ENCODE measurements at regions not wholly inside any gene's neighbourhood (a gene's known extent, or its start where the extent isn't known, plus 50 kb on each side); places are given as distances from the start of the nearest gene placed in this dataset.

DNA sequence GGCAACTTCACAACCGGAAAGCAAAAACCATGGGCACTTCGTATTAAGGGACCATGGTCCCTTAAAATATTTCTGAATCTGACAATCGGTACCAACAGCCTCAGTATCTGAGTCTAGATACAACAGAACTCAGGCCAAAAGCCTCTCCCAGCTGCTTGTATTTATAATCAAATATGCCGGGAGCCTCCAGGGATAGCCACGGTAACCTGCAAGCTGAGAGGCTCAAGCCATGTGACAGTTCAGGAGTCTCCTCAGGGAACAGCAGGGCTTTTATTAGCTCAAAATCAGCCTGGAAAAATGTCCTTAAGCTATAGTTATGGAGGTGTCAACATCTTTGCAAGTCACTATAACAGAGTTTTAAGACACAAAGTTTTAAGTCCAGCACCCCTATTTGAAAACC, 352.8 kb upstream of the GYPC start:
- no peak for DNase-seq (ENCODE audit: low read depth, low spot score)
- no peak overlapping the region for H3K4me3 ChIP-seq (ENCODE audit: low read length)

DNA sequence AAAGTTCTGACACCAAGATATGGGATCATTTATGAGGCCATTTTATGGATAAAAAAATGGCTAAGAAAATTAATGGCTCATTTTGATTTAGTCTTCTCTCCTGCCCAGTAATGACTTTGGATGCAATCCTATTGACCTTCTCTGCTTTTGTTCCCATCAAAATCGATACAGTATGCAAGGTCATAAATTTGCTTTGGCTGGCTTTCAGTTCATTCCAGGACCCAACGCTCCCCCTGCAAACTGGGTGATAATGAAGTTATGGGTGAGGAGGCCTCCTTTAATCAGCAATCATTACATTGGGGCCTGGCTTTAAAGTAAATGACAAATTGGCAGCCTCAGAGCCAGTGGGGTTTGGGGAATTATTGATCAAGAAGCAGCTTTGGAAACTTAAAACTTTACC, 351.8 kb upstream of the GYPC start:
- no peak for DNase-seq (ENCODE audit: low read depth, low spot score)
- H3K4me3 ChIP-seq (ENCODE audit: low read length) = no peak overlapping the region

DNA sequence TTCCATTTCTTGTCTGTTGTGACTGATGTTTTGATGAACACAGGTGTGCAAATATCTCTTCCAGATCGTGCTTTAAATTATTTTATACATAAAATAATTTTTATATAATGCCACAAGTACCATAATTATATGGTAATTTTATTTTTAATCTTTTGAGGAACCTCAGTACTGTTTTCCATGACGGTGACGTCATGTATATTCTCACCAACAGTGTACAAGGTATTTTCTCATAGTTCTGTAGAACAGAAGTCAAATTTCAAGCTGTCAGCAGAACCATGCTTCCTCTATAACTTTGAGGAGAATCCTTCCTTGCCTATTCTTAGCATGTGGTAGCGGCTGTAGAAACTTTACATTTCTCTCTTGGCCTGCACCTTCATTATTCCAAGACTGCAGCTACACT, 349.4 kb upstream of the GYPC start:
- no peak for DNase-seq (ENCODE audit: low read depth, low spot score)
- no peak overlapping the region for H3K4me3 ChIP-seq (ENCODE audit: low read length)

DNA sequence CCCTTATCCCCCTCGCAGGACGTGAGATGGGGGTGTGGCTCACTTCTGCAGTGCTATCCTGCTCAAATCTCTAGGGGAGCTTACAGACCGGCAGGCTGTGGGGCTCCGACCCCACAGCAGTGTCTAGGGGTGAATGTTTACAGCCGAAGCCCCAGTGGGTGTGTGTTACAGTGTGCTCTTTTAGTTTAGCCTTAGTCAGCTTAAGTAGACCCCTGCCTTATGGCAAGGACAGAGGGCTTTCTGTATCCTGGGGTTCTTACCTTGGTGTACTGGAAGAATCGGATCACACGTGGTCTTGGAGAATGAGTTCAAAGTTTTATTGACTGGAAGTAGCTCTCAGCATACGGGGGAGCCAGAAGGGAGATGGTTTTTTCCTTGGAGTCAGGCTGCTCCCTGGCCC, 348.2 kb upstream of the GYPC start:
- H3K4me3 ChIP-seq (ENCODE audit: low read length) = no peak overlapping the region
- no peak for DNase-seq (ENCODE audit: low read depth, low spot score)

DNA sequence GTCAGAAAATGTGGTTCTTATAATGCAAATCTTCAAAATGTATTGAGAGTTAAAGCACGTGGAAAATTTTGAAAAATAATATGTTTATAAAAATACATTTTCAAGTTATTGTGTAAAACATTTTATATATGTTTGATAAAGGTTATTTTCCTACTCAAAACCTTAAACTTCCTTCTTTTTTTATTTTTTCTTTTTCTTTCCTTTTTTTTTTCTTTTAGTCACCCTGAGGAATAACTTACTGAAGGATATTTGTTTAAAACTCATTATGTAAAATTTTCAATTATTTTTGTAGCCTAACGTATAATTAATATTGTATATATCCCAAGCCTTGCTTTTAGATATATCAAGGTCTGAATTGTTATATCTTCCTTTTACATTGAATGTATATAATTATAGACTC, 346.8 kb upstream of the GYPC start:
- DNase-seq (ENCODE audit: low read depth, low spot score) = no peak
- no peak overlapping the region for H3K4me3 ChIP-seq (ENCODE audit: low read length)

DNA sequence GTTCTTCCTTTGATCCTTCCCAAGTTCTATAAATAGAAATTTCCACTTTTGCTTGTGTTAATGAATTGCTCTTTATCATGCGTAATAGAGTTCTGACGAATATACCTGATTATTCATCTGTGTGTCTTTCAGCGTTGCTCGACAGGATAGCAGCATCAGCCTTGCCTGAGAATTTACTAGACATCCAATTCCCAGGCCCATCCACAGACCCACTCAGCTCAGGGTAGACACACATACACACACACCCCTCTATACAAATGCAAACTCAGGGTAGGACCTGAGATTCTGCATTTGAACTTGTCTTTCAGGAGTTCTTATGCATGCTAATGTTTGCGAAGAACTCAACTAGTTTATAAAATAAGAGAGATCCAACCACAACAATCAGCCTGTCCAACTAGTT, 343.4 kb upstream of the GYPC start:
- no peak overlapping the region for H3K4me3 ChIP-seq (ENCODE audit: low read length)
- DNase-seq (ENCODE audit: low read depth, low spot score) = no peak

DNA sequence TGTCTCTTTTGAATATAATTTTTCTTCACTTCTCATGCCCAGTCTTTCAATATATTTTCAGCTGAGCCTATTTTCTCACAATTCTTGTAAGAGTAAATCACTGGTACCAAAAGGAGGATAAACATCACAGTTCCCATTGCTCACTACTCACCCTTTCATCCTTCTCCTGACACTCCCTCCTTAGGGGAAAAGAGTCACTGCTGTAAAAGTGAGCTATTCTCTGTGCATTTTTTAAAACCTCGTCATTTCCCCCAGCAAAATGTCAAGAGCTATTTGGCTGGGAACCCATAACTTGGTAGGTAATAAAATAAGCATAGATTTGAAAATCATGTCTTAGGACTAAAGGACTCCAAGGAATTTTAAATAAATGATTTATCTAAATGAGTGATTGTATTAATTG, 340.1 kb upstream of the GYPC start:
- DNase-seq (ENCODE audit: low read depth, low spot score) = no peak
- H3K4me3 ChIP-seq (ENCODE audit: low read length) = no peak overlapping the region

DNA sequence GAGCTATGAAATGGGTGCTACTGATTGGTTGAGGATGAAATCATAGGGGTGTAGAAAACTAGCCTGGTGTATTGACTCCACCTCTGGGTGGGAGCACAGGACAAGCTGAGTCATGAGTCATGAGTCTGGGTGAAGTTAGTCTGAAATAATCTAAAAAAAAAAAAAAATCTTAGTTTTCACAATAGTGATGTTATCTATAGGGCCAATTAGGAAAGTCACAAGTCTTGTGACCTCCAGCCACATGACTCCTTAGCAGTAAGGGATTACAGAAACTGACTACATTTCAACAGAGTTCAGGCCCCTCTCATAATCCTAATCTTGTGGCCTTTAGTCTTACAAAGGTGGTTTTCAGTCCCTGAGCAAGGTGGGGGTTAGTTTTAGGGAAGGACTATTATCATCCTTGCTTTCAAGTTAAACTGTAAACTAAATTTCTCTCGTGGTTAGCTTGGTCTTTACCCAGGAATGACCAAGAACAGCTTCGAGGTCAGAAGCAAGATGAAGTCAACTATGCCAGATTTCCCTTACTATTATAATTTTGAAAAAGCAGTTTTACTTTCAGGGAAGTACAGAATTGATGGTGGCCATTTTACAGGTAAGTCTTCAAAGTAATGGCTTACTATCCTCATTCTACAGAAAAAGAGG, 338.0 kb upstream of the GYPC start:
- no peak overlapping the region for H3K4me3 ChIP-seq (ENCODE audit: low read length)
- no peak for DNase-seq (ENCODE audit: low read depth, low spot score)

DNA sequence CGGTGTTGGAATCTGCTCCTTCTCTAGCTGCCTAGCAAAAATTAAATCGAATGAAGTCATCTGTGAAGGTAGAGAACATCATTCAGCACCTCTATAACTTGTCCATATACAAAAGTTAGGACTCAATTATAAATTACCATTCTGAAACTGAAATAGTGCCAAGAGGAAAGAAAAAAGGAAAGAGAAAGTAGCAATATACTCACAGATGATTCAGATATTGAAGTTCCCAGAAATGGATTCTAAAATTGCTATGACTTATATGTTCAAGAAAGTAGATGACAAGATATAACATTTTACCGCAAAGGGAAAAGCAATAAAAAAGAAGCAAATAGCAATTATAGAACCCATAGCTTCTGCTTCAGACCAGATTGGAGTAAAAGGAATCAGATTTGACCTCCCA, 333.6 kb upstream of the GYPC start:
- DNase-seq (ENCODE audit: low read depth, low spot score) = no peak
- H3K4me3 ChIP-seq (ENCODE audit: low read length) = no peak overlapping the region

DNA sequence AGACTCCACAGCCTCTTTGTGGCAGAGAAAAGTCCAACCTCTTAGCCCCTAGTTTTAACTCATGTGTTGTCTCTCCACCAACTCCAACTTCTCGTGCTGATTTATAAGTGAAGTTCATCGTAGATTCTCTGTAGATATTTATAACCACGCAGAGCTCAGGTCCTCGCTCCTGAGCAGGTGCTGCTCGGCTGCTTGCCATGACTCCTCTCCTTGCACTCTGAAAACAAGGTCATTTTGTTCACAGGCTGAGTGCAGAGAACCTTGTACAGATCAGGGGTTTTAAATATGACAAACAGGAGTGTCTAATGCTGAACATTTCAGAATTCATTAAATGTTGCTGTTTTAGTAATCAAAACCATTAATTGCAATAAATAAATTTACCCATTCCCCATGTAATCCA, 330.8 kb upstream of the GYPC start:
- no peak for DNase-seq (ENCODE audit: low read depth, low spot score)
- no peak overlapping the region for H3K4me3 ChIP-seq (ENCODE audit: low read length)

DNA sequence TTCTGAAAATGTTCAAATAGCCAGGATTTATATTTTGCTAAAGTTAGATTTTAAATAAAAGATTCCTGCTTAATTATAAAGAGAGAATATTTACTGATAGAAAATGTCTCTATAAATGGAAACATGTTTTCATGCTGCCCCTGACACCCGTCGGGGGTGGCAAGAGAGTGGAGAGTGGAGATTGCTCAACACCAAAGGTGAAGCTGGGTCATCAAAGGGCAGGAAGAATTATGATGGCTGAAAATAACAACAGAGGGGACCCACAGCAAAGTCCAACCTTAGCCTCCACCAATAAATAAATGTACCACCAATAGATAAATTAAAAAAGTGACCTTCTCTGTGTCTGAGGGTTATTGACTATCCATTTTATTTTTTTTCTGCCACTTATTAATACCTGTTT, 326.8 kb upstream of the GYPC start:
- no peak overlapping the region for H3K4me3 ChIP-seq (ENCODE audit: low read length)
- DNase-seq (ENCODE audit: low read depth, low spot score) = no peak

DNA sequence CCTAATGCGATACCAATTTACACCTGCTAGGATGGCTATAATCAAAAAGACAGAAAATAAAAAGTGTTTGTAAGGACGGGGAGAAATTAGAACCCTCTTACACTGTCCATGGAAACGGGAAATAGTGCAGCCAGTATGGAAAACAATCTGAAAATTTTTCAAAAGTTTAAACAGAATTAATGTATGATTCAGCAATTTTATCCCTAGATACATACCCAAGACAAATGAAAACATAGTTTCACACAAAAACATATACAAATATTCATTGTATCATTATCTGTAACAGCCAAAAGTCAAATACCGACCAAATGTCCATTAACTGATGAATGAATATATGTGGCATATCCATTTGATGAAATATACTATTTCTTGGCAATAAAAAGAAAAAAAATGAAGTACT, 313.5 kb upstream of the GYPC start:
- H3K4me3 ChIP-seq (ENCODE audit: low read length) = no peak overlapping the region
- DNase-seq (ENCODE audit: low read depth, low spot score) = no peak

DNA sequence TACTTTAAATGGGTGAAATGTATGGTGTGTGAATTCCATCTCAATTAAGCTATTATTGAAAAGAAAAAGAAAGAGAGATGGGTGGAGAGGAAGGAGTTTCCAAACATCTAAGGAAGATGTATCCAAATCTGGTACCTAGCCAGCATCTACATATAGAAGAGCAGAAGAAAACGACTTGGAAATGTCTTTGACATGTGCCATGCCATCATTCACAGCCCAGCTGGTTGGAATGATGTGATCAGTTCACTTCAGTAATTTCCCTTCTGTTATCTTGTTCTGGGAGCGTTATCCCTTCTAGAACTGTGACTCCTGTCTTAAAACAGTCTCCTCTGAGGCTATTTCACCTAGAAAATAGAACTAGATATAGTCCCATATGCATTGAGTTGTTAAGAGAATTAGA, 312.8 kb upstream of the GYPC start:
- H3K4me3 ChIP-seq (ENCODE audit: low read length) = no peak overlapping the region
- no peak for DNase-seq (ENCODE audit: low read depth, low spot score)

DNA sequence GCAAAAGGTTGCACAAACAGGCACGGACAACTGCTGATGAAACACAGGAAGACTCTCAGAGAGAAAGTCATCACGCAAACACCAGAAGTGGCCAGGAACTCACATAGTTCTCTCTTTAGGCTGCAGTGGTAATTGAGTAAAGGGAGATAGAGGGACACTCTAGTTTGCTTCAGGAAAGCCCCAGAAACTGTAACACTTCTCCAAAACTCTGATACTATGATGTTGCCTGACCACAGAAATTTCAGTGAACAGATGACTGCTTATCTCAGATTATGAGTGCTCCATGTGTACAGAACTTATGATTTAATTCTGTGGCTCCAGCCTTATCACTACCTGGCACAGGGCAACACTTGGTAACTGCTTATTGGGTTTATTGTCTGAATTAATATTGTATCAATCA, 311.5 kb upstream of the GYPC start:
- DNase-seq (ENCODE audit: low read depth, low spot score) = no peak
- H3K4me3 ChIP-seq (ENCODE audit: low read length) = no peak overlapping the region

DNA sequence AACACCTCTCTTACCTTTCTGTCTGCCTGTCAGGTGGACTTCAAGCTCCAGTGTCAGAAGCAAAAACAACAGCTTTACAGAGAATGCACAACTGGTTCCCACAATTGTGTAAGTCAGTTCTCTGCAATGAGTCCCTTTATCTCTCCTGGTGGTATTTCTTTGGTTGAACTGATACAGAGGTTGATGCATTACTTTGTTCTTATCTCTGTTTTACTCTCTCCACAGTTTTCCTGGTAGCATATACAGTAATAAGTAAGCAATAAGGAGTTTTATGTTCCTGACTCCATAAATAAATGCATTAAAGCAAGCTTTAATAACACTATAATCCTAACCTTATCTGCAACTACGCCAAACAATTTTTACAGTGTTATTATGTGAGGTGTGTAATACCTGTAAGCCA, 310.3 kb upstream of the GYPC start:
- no peak for DNase-seq (ENCODE audit: low read depth, low spot score)
- H3K4me3 ChIP-seq (ENCODE audit: low read length) = no peak overlapping the region

DNA sequence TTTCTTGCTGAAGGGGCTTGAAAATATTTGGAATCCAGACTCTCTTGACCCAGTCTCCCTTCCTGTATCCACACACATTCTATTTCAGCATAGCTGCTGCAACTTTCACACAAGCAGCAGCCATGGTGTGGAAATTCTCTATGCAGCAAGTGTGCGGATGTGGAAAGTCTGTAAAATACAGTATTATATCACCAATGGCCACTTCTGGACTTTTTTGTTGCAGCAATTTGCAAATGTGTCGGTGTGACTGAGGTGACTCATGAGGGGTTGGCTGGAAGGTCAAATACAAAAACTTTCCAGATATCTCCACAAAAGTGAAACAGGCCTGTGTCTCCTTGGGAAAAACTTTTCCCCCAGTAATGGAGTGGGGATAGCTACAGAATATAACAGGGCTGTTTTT, 299.3 kb upstream of the GYPC start:
- DNase-seq (ENCODE audit: low read depth, low spot score) = no peak
- H3K4me3 ChIP-seq (ENCODE audit: low read length) = no peak overlapping the region

DNA sequence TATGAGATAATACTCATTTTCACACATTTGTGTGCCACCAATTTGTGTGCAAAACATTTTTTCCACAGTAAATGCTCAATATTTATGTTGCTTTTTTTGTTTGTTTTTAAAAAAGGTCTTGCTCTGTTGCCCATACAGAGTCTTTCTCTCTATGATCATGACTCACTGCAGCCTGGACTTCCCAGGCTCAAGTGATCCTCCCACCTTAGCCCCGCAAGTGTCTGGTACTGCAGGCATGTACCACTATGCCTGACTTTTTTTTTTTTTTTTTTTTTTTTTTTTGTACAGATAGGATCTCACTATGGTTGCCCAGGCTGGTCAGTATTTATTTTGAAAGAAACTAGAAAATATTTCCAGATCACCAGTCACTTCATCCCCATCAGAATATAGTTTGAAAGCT, 297.8 kb upstream of the GYPC start:
- no peak for DNase-seq (ENCODE audit: low read depth, low spot score)
- H3K4me3 ChIP-seq (ENCODE audit: low read length) = no peak overlapping the region

DNA sequence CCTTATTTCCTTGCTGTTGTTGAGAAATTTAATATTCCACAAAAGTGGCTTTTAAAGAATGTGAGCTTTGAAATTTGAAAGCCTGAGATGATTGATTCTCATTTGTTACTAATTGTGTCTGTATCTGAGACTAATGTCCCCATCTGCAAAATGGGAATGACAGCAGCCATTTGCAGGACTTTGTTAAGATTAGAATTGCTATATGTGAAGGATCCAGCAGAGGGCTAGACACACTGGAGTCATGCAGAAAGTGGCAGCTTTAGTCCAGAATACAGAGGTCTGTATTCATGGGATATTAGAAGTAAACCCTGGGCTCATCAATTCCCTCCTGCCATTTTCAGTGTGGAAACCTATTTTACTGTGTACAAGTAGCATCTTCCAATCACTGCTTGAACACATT, 296.5 kb upstream of the GYPC start:
- H3K4me3 ChIP-seq (ENCODE audit: low read length) = no peak overlapping the region
- peak; percentile 51 for DNase-seq (ENCODE audit: low read depth, low spot score)

DNA sequence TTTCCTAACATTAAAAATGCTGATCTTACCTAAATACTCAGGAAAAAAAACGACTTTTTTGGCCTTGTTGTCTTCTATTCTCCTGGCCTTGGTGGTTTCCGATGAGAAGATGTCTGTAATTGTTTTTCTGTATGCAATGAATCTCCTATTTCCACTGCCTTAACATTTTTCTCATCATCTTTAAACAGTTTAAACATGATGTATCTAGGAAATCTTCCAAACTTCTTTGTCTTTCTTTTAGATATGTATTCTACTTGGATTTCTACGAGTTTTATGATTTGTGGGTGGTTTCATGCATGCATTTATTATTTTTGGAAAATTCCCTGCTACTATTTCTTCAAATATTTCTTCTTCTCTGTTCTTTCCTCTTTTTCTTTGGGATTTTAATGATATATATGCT, 288.6 kb upstream of the GYPC start:
- DNase-seq (ENCODE audit: low read depth, low spot score) = no peak
- H3K4me3 ChIP-seq (ENCODE audit: low read length) = no peak overlapping the region

DNA sequence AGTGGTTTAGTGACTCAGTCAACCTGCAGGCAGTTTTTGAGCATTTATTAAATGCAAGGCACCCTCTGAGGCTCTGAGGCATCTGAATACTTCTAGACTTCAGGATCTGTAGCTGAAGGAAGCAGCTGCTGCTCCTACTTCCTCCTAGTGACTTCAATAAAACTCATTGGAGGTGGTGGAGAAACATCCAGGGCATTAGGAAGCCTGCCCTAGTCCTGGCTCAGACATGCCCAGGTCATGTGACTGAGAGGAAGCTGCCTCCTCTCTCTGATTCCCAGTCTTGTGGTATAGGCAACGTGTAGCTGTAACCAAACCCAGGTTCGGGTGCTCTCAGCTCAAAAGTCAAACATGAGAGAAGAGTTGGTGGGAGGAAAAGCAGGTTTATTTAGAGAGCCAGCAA, 287.2 kb upstream of the GYPC start:
- DNase-seq (ENCODE audit: low read depth, low spot score) = no peak
- H3K4me3 ChIP-seq (ENCODE audit: low read length) = no peak overlapping the region

DNA sequence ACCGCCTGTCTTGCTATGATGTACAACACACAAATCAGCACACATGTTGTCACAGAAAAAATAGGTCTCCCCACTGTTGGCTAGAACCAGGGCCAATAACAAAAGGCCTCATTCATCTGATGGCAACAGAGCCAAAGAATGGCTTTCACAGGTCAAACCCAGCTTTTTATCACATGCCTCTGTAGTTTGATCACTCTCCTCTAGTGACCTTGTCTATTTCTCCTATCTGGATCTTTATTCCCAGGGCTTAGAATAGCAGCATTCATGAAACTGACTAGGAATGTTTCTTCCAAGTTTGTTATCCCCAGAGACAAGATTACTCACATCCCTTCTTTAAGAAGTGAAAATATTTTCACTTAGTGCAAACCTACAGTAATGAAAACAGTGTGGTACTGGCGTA, 285.8 kb upstream of the GYPC start:
- H3K4me3 ChIP-seq (ENCODE audit: low read length) = no peak overlapping the region
- DNase-seq (ENCODE audit: low read depth, low spot score) = no peak

DNA sequence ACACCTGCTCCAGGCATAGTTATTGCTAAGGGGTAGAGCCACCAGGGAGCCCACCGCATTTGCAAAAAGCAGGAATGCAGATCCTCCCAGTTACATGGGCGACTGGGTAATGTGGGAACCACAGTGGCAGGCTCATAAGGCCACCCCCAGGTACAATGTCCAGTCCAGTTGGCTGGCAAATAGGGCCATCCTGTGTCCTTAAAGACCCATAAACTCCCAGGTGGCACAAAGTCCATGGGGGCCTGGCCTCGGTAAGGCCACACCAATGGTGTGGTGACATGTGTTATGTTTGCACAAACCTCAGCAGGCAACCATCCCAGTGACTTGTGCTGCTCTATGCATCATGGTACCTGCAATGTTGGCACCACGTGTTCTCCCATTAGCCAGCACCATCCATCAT, 283.6 kb upstream of the GYPC start:
- DNase-seq (ENCODE audit: low read depth, low spot score) = no peak
- H3K4me3 ChIP-seq (ENCODE audit: low read length) = no peak overlapping the region

All from Jurkat, Clone E6-1 (cell line).